EH (cell line): ENCODE measurements at regions not wholly inside any gene's neighbourhood (a gene's known extent, or its start where the extent isn't known, plus 50 kb on each side); places are given as distances from the start of the nearest gene placed in this dataset.
"Not testable (repeated sequence)": the region's sequence is repeated elsewhere in the genome, so short reads cannot be mapped to it uniquely, and the experiment has no call there.

Experiments
- DNase-seq: peaks from one replicate; pipeline ENCODE4 v3.0.0-alpha.2; 2015; ENCODE audit warnings: low read depth

GRCh38 chr6:58097251-58097650 lies 779.8 kb downstream of the PRIM2 start:
- DNase-seq: not testable (repeated sequence)

- no peak for DNase-seq
Observed at GRCh38 chr6:58113960-58114359, 796.5 kb downstream of the PRIM2 start.

- DNase-seq: not testable (repeated sequence)
Observed at GRCh38 chr6:58117162-58117561, 799.7 kb downstream of the PRIM2 start.

- DNase-seq: not testable (repeated sequence)
Observed at GRCh38 chr6:58121616-58122015, 804.2 kb downstream of the PRIM2 start.

GRCh38 chr6:58123770-58124169 lies 806.3 kb downstream of the PRIM2 start:
- not testable (repeated sequence) for DNase-seq

- not testable (repeated sequence) for DNase-seq
Observed at GRCh38 chr6:58128549-58128948, 811.1 kb downstream of the PRIM2 start.

- DNase-seq: not testable (repeated sequence)
Observed at GRCh38 chr6:58129098-58129497, 811.7 kb downstream of the PRIM2 start.

GRCh38 chr6:58139746-58140145 lies 822.3 kb downstream of the PRIM2 start:
- not testable (repeated sequence) for DNase-seq

- DNase-seq: not testable (repeated sequence)
Observed at GRCh38 chr6:58171025-58171424, 853.6 kb downstream of the PRIM2 start.

- not testable (repeated sequence) for DNase-seq
Observed at GRCh38 chr6:58181557-58182065, 864.2 kb downstream of the PRIM2 start.

- DNase-seq: not testable (repeated sequence)
Observed at GRCh38 chr6:58185300-58185699, 867.9 kb downstream of the PRIM2 start.

GRCh38 chr6:58193209-58193608 lies 875.8 kb downstream of the PRIM2 start:
- DNase-seq: peak; percentile 47

- peak; percentile 1 for DNase-seq
Observed at GRCh38 chr6:58198301-58198700, 880.9 kb downstream of the PRIM2 start.

GRCh38 chr6:58237124-58237523 lies 919.7 kb downstream of the PRIM2 start:
- not testable (repeated sequence) for DNase-seq

- DNase-seq: not testable (repeated sequence)
Observed at GRCh38 chr6:58238421-58238820, 921.0 kb downstream of the PRIM2 start.

- DNase-seq: not testable (repeated sequence)
Observed at GRCh38 chr6:58257625-58258024, 940.2 kb downstream of the PRIM2 start.

GRCh38 chr6:58290177-58290576 lies 972.7 kb downstream of the PRIM2 start:
- DNase-seq: no peak

GRCh38 chr6:58291319-58291718 lies 973.9 kb downstream of the PRIM2 start:
- not testable (repeated sequence) for DNase-seq

- not testable (repeated sequence) for DNase-seq
Observed at GRCh38 chr6:58307901-58308300, 990.5 kb downstream of the PRIM2 start.

GRCh38 chr6:58332108-58332507 lies 1014.7 kb downstream of the PRIM2 start:
- not testable (repeated sequence) for DNase-seq

- DNase-seq: not testable (repeated sequence)
Observed at GRCh38 chr6:58342287-58342686, 1024.9 kb downstream of the PRIM2 start.

GRCh38 chr6:58347534-58347933 lies 1030.1 kb downstream of the PRIM2 start:
- not testable (repeated sequence) for DNase-seq

- not testable (repeated sequence) for DNase-seq
Observed at GRCh38 chr6:58351619-58352018, 1034.2 kb downstream of the PRIM2 start.

GRCh38 chr6:58358452-58358851 lies 1041.0 kb downstream of the PRIM2 start:
- not testable (repeated sequence) for DNase-seq
